Left renal cortex interstitium (tissue), 4 donors: ENCODE measurements at regions not wholly inside any gene's neighbourhood (a gene's known extent, or its start where the extent isn't known, plus 50 kb on each side); places are given as distances from the start of the nearest gene placed in this dataset.

Source experiments
- DNase-seq, 4 donors: peaks; one replicate each; pipeline ENCODE4 v3.0.0-alpha.2; 2013; ENCODE audit warnings: low read depth in 4 of 4, low spot score in 2 of 4, missing footprints in 1 of 4

- DNase-seq = no peak
Observed at GRCh38 chr11:130815956-130816355, 100.3 kb downstream of the SNX19 start.

GRCh38 chr11:130816546-130817329 lies 99.5 kb downstream of the SNX19 start:
- no peak for DNase-seq

- DNase-seq = no peak
Observed at GRCh38 chr11:130817330-130817944, 98.8 kb downstream of the SNX19 start.

- no peak for DNase-seq
Observed at GRCh38 chr11:130819625-130820024, 96.7 kb downstream of the SNX19 start.
